BLaER1 (cell line): ENCODE measurements at regions not wholly inside any gene's neighbourhood (a gene's known extent, or its start where the extent isn't known, plus 50 kb on each side); places are given as distances from the start of the nearest gene placed in this dataset.

ENCODE experiments used
- H3K27ac ChIP-seq: shearing (Covaris generic); formaldehyde crosslinking; 2 replicates; pipeline ENCODE4 v1.8.1; 2022
- H3K27me3 ChIP-seq: shearing (Covaris generic); formaldehyde crosslinking; 2 replicates; pipeline ENCODE4 v1.8.1; 2022
- H3K36me3 ChIP-seq: shearing (Covaris generic); formaldehyde crosslinking; 2 replicates; pipeline ENCODE4 v1.8.1; 2022
- H3K4me1 ChIP-seq: shearing (Covaris generic); formaldehyde crosslinking; 2 replicates; pipeline ENCODE4 v1.8.1; 2022
- H3K4me2 ChIP-seq: shearing (Covaris generic); formaldehyde crosslinking; 2 replicates; pipeline ENCODE4 v1.8.1; 2022
- H3K4me3 ChIP-seq: shearing (Covaris generic); formaldehyde crosslinking; 2 replicates; pipeline ENCODE4 v1.8.1; 2022
- H3K9ac ChIP-seq: shearing (Covaris generic); formaldehyde crosslinking; 2 replicates; pipeline ENCODE4 v1.8.1; 2022
- H3K9me3 ChIP-seq: shearing (Covaris generic); formaldehyde crosslinking; 2 replicates; pipeline ENCODE4 v1.8.1; 2022
- H4K20me1 ChIP-seq: shearing (Covaris generic); formaldehyde crosslinking; 2 replicates; pipeline ENCODE4 v1.8.1; 2022
- Cebpa-rat ChIP-seq: shearing (Covaris generic); IDR thresholded peaks from 2 replicates; pipeline ENCODE4 v1.8.1; 2022

GRCh38 chr15:61644550-61644949, 415.4 kb upstream of the RORA start:
- H3K4me1 ChIP-seq = peaks cover 6% of the 10 kb centered on the region; the same call in 1 of the 2 replicates
- no peaks in the 10 kb centered on the region for H3K9me3 ChIP-seq
- H3K36me3 ChIP-seq = no peaks in the 10 kb centered on the region
- H4K20me1 ChIP-seq = no peaks in the 10 kb centered on the region
- no peaks in the 10 kb centered on the region for H3K27me3 ChIP-seq
- H3K9ac ChIP-seq = no peak overlapping the region
- H3K4me2 ChIP-seq = no peak overlapping the region
- no peak overlapping the region for H3K27ac ChIP-seq
- no peak for TF ChIP-seq Cebpa-rat
- no peak overlapping the region for H3K4me3 ChIP-seq

GRCh38 chr15:61641645-61642044, 412.5 kb upstream of the RORA start:
- Histone ChIP-seq H3K27me3 (no peaks in the 10 kb centered on the region), H3K4me3 (no peak overlapping the region), H3K9ac (no peak overlapping the region), H4K20me1 (no peaks in the 10 kb centered on the region), H3K9me3 (no peaks in the 10 kb centered on the region), H3K4me2 (no peak overlapping the region), H3K4me1 (peaks cover 6% of the 10 kb centered on the region; the same call in 1 of the 2 replicates), H3K27ac (no peak overlapping the region), H3K36me3 (no peaks in the 10 kb centered on the region)
- TF ChIP-seq Cebpa-rat = no peak

DNA sequence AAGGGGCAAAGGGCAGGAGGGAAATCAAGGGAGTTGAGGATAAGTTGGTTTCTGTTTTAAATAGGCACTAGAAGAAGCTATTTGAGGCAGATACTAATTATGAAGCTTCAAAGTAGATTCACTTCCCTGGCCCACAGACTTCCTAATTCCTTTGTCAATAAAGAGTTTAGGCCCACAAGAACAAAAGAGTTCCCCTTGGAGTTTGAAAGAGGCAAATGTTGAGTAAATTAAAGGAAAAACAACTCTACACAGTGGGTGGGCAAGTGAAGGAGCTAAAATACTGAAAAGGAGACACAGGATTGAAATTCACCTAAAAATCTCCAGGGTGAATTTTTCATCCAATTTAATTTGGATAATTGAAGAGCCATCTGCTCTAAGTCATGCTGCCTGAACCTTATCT, 411.7 kb upstream of the RORA start:
- Histone ChIP-seq H3K27ac (no peak overlapping the region), H3K36me3 (no peaks in the 10 kb centered on the region), H3K4me3 (no peak overlapping the region), H3K9me3 (no peaks in the 10 kb centered on the region), H3K27me3 (no peaks in the 10 kb centered on the region), H3K4me2 (no peak overlapping the region), H3K4me1 (peaks cover 6% of the 10 kb centered on the region; the same call in 1 of the 2 replicates), H3K9ac (no peak overlapping the region), H4K20me1 (no peaks in the 10 kb centered on the region)
- TF ChIP-seq Cebpa-rat = no peak

DNA sequence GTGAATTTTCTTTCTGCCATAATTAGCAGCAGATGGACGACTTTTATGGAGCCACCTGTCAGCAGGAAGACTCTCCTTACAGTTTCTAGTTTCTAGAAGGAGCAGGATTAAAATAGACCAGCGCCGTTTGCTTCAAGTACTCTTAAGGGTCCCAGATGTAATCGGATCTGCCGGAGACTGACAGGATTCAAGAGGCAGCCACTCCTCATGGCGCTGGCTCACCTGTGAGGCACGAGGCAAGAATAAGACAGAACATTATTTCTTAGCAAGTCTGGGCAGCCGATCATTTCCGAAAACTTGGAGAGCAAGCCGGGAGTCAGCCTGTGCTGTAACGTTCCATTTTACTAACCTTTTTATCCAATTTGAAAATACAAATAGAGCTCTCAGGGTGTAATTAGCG, 410.4 kb upstream of the RORA start:
- Histone ChIP-seq H3K4me1 (peaks cover 6% of the 10 kb centered on the region; the same call in 1 of the 2 replicates), H3K9ac (no peak overlapping the region), H3K9me3 (no peaks in the 10 kb centered on the region), H3K4me2 (no peak overlapping the region), H3K4me3 (no peak overlapping the region), H4K20me1 (no peaks in the 10 kb centered on the region), H3K27ac (no peak overlapping the region), H3K27me3 (no peaks in the 10 kb centered on the region), H3K36me3 (no peaks in the 10 kb centered on the region)
- no peak for TF ChIP-seq Cebpa-rat

GRCh38 chr15:61634837-61635236, 405.7 kb upstream of the RORA start:
- Histone ChIP-seq H3K4me3 (no peak overlapping the region), H3K36me3 (no peaks in the 10 kb centered on the region), H4K20me1 (no peaks in the 10 kb centered on the region), H3K27ac (no peak overlapping the region), H3K9me3 (no peaks in the 10 kb centered on the region), H3K4me1 (no peaks in the 10 kb centered on the region), H3K27me3 (no peaks in the 10 kb centered on the region), H3K9ac (no peak overlapping the region), H3K4me2 (no peak overlapping the region)
- TF ChIP-seq Cebpa-rat = no peak

DNA sequence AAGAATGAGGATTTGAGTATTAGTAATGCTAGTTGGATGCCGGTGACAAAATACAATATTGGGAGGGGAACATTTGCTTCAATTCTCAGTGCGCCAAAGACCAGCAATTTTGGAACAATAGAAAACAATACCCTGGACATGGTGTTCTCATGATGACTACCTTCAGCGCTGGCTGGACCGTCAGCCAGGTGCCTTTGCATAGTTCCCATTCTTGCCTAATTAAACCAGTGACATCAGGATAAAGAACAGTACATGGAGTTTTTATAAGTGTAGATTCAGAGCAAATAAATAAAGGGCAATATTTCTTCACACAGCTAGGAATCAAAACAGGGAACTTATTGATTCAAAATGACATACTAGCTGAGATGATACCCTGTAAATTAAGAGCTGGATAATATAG, 404.8 kb upstream of the RORA start:
- Histone ChIP-seq H3K36me3 (no peaks in the 10 kb centered on the region), H3K27me3 (no peaks in the 10 kb centered on the region), H3K9ac (no peak overlapping the region), H3K4me2 (no peak overlapping the region), H3K9me3 (no peaks in the 10 kb centered on the region), H3K4me1 (no peaks in the 10 kb centered on the region), H4K20me1 (no peaks in the 10 kb centered on the region), H3K4me3 (no peak overlapping the region), H3K27ac (no peak overlapping the region)
- no peak for TF ChIP-seq Cebpa-rat

- no peak overlapping the region for H3K9ac ChIP-seq
These were observed 400.2 kb upstream of the RORA start for GRCh38 chr15:61629269-61629668.

GRCh38 chr15:61624950-61625349, 395.8 kb upstream of the RORA start:
- no peak overlapping the region for H3K27ac ChIP-seq
- H3K36me3 ChIP-seq = no peaks in the 10 kb centered on the region
- H3K9ac ChIP-seq = no peak overlapping the region
- H3K4me3 ChIP-seq = no peak overlapping the region
- no peaks in the 10 kb centered on the region for H3K4me1 ChIP-seq
- H3K4me2 ChIP-seq = no peak overlapping the region
- no peaks in the 10 kb centered on the region for H3K27me3 ChIP-seq
- TF ChIP-seq Cebpa-rat = no peak
- H4K20me1 ChIP-seq = no peaks in the 10 kb centered on the region
- H3K9me3 ChIP-seq = no peaks in the 10 kb centered on the region

More at GRCh38 chr15:61629269-61629668, 400.2 kb upstream of the RORA start:
- Histone ChIP-seq H3K4me2 (no peak overlapping the region), H3K4me3 (no peak overlapping the region), H3K27ac (no peak overlapping the region), H4K20me1 (no peaks in the 10 kb centered on the region), H3K36me3 (no peaks in the 10 kb centered on the region), H3K27me3 (no peaks in the 10 kb centered on the region), H3K4me1 (no peaks in the 10 kb centered on the region), H3K9me3 (no peaks in the 10 kb centered on the region)
- no peak for TF ChIP-seq Cebpa-rat

DNA sequence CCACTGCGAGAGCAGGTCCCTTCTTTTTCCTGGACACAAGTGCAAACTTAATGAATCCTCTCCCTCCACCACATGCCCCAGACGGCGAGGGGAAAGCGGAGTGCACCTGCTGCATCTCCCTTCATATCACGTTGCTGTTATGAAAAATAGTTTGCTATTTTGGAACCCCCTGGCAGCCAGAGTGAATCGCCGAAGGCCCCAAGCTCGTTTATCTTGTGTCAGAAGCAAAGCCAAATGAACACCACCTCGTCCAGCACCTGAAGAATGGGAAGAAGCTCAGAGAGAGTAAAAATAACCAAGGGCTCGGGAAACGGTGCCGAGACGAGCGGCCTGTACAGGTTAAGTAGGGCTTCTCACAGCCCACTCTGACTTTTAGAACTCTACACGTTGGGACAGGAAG, 394.6 kb upstream of the RORA start:
- H3K36me3 ChIP-seq = no peaks in the 10 kb centered on the region
- no peaks in the 10 kb centered on the region for H3K27me3 ChIP-seq
- H3K27ac ChIP-seq = no peak overlapping the region
- no peak for TF ChIP-seq Cebpa-rat
- no peak overlapping the region for H3K4me2 ChIP-seq
- H3K9me3 ChIP-seq = no peaks in the 10 kb centered on the region
- no peak overlapping the region for H3K4me3 ChIP-seq
- H3K9ac ChIP-seq = no peak overlapping the region
- no peaks in the 10 kb centered on the region for H3K4me1 ChIP-seq
- no peaks in the 10 kb centered on the region for H4K20me1 ChIP-seq

DNA sequence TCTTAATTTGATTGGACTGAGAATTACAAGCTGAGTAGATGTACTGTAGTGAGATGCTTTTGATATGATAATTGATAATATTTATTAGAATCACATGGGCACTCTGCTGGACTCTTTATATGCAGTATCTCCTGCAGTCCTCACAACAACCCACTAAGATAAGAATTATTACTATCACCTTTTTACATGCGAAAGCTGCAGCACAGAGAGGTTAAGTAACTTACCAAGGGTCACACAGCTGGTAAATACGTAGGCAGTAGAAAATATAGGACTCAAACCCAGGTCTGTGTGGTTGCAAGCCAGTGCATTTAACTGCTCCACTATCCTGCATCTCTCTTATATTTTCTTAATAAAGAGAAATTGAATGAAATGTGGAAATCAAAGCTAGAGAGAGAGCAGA, 392.8 kb upstream of the RORA start:
- Histone ChIP-seq H3K4me3 (no peak overlapping the region), H3K9ac (no peak overlapping the region), H3K4me2 (no peak overlapping the region), H3K27ac (no peak overlapping the region), H3K36me3 (no peaks in the 10 kb centered on the region), H4K20me1 (no peaks in the 10 kb centered on the region), H3K9me3 (peaks cover 6% of the 10 kb centered on the region), H3K27me3 (no peaks in the 10 kb centered on the region), H3K4me1 (no peaks in the 10 kb centered on the region)
- no peak for TF ChIP-seq Cebpa-rat

DNA sequence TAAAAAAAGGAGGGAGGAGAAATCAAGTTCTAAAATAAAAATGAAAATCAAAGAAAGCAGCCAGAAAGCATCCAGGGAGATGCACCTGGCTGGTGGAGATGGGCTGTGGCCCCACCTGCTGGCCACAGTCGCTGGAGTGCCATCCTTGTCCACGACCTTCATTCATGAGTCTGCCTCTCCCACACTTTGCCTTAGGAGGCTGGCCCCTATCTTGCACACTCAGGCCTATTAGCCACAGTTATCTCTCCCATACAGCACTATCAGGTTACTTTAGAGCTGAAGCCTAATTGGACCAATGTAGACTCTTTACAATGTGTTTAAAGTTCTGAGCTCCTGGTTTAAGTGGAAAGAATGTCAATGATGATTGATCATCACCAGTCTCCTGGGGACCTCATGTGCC, 392.0 kb upstream of the RORA start:
- H3K9me3 ChIP-seq = peaks cover 6% of the 10 kb centered on the region
- no peaks in the 10 kb centered on the region for H3K36me3 ChIP-seq
- no peak overlapping the region for H3K9ac ChIP-seq
- no peaks in the 10 kb centered on the region for H3K4me1 ChIP-seq
- no peak for TF ChIP-seq Cebpa-rat
- H4K20me1 ChIP-seq = no peaks in the 10 kb centered on the region
- H3K27me3 ChIP-seq = no peaks in the 10 kb centered on the region
- no peak overlapping the region for H3K27ac ChIP-seq
- H3K4me2 ChIP-seq = no peak overlapping the region
- no peak overlapping the region for H3K4me3 ChIP-seq
